NCI-H774 (cell line): ENCODE measurements at regions not wholly inside any gene's neighbourhood (a gene's known extent, or its start where the extent isn't known, plus 50 kb on each side); places are given as distances from the start of the nearest gene placed in this dataset.
A peak's percentile ranks its signal among the peaks of the same experiment; 100 is the strongest.

Experiments
- DNase-seq: peaks from one replicate; lab custom pipeline; 2025; lab: John Stamatoyannopoulos, UW

DNA sequence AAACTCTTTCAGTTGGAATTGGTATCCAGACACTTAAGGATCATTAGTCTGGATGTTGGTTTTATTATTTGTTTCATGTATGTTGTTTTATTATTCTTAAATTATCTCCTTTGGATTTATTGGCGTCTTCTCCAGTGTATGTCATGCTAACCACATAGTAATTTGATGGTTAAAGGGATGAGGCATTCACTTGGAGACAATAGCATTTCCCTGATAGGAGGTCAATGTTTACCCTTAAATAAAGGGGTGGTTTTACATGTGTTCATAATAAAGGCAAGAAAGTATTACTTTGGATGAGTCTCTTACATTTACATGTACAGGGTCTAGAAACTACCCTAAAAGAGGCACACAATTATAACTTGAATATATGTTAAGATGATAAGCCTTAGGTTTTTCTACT lies 51.2 kb upstream of the RNF144B start:
- no peak for DNase-seq

DNA sequence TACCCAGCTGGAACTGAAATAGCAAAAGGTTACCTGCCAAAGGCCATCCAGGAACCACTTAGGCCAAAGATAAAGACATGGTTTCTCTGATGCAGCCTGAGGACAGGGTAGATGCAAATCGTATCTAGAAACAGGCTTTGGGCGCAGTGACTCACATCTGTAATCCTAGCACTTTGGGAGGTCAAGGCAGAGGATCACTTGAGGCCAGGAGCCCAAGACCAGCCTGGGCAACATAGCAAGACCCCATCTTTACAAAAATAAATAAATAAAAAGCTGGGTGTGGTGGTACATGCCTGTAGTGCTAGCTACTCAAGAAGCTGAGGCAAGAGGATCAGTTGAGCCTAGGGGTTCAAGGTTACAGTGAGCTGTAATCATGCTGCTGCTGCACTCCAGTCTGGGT lies 52.9 kb upstream of the RNF144B start:
- DNase-seq = no peak

DNA sequence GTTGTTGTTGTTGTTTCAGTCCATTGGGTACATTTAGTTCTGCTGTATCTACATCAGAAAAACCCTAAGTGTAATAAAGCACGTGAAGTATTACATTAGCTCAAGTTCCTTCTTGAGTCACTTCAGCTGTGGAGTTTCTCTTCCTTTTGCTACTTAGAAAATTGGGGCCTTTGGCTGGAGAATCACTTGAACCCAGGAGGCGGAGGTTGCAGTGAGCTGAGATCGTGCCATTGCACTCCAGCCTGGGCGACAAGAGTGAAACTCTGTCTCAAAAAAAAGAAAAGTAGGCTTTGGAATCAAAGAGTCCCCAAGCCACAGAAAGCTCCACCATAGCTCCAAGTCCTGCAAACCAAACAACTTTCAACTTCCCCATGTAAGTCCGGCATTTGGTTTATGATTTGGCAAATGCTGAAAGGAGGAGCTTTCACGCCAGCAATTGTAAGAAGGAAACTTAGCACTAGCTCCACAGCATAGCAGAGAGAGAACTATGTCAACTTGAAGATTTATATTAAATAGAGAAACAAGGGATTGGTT lies 56.5 kb upstream of the RNF144B start:
- no peak for DNase-seq

DNA sequence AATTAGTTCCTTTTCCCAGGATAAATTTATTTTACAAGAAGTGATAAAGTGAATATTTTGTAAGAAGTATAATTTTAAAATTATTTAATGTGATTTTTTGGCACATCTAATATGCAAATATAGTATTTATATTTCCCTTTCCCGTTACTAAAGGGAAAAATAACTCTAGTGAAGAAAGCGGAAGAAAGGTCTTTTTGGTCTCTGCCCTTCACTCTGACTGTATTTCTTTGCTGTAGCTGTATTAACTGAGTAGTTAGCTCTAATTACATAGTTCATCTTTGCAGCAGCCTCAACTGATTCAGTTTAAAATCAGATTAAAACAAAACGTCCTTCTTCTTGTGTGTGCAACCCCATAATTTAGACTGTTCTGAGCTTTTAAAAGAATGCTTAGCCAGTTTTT lies 57.4 kb upstream of the RNF144B start:
- no peak for DNase-seq

DNA sequence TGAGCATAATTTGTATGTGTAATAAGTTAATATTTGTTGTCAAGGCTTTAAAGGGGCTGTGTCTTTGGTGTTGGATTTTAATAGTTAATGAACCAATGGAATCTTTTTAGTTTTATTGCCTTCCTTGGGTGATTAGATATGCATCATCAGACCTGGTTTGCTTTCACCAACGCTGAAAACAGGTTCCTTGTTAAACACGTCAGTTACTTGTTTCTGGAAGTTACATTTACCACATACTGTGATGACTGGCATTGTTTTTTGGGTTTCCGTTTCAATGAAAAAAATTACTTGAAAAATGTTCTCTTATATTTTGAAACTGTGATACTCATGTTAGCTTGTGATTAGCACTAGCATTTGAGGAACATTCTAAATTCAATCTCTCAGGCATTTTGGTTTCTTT lies 58.6 kb upstream of the RNF144B start:
- DNase-seq = no peak

DNA sequence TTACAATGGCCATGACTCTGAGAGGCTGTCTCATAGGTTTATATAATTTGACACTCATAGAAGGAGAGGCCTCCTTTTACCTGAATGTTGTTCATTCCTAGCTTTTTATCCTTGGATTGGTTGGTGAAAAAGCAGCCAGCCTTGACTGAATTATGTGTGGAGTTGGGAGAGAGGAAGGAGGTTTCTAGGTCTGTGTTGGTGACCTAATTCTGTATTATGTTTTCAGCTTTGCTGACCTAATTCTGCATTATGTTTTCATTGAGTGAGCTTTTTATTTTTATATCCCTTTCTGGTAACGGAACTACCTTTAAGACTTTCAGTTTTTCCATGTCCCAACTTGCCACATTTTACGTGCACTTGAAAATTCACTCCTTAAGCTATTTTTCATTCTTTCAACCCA lies 59.1 kb upstream of the RNF144B start:
- DNase-seq = no peak

DNA sequence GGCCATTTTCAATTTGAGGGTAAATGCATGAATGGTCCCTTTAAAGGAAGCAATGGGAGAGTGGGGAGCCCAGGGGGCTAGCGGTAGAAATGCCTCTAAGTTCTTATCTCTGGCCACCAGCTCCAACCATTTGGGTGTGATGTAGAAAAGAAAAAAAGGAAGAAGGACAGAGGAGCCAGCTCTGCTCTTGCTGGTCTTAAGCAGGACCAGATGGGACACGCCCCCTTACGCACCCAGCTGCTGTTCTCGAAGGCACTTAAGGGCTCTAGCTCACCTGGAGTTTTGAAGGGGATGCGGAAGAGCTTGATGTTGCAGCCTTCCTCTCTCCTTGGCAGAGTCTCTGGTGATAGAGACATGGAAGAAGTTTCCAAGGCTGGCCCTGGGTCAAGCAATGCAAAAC lies 59.5 kb upstream of the RNF144B start:
- DNase-seq = no peak

DNA sequence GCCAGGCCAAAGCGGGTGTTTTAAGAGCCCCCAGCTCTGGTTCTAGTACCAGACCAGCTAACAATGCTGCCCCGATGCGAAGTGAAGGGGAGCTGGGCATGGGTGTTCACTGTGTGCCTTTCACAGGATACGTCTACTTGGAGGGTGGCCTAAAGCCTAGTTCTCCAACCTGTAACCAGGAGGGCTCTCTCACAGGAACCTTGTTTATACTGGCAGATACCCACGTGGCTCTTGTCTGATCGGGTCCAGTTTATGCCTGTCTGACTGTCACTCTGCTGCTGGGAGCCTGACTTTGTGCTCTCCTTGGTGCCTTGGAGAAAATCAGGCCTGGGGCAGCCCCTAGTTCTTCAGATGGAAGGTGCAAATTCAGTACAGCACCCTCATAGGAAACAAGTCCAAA lies 60.2 kb upstream of the RNF144B start:
- DNase-seq = no peak

DNA sequence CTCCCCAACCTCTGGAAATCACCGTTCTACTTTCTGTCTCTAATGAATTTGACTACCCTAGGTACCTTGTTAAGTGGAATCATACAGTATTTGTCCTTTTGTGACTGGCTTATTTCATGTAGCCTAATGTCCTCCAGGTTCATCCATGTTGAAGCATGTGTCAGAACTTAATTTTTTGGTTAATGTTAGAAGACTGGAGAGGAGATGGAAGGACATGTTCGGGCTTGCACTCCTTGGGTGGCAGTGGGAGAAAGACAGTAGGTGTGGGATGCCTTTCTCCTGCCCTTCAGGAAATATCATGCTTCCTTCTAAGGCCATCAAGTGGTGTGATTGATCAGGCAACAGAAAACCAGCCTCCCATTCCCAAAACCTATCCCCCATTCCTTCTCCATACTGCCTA lies 61.1 kb upstream of the RNF144B start:
- no peak for DNase-seq

DNA sequence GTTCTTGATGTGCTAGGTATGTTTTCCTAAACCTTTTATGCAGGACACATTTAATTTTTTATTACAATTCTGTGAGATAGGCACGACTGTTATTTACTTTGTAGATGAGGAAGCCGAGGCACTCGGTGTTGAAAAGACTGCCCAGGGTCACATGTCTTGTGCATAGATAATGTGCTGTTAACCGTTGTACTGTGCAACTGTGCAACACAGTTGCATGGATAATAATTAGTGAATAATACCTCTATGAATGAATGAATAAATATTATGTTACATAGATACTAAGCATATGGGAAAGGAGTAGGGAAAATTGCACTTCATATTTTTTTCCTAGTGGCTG lies 60.3 kb upstream of the DEK start:
- no peak for DNase-seq

DNA sequence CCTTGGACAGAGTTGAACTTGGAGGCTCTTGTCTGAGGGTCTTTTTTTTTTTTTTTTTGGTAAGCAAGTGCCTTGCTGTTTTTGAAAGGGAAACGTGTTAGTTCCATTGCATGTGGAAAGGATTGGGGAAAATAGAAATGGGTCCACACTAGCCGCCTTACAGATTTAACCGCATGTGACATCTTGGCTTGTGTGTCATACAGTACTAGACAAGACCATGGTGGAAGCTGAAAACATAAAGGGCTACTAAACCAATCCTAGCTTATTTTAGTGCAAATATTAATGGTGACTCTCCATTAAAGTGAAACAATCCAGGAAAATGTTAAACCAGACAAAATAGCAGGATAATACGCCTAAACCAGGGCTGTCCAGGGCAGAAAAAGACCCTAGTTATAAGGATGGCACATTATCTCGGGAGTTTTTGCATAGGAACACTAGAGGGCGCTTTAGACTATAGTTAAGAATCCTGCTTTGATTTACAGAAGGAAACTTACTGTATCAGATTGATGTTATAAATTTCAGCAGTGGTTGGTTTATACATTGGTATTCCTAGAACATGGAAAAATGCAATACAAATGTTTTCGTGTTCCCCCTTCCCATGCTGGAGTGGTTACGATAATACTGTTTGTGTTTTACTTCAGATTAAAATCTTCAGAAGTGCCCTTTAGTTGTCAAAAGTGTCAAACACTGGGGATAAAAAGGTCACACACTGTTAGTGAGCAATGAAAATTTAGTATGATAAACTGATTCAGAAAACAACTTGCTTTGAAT lies 59.8 kb upstream of the DEK start:
- peak; percentile 47 for DNase-seq

DNA sequence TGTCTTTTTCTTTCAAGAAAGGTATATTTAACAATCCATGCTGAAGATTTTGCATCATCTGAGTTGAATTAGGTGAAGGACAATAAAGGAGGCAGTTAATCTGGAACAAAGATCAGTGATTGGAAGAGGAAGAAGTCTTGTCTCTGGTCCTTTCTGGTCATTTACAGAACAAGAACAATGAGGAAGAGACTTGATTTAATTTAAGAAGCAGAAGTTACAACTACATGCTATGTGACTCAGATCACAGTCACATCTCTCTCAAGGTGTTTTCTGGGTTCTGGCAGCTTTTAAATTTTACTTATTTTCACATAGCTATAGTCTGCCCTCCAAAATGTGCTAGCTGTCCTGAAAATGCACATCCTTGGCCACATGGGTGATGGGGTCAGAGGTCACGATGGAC lies 53.5 kb upstream of the DEK start:
- DNase-seq = no peak

DNA sequence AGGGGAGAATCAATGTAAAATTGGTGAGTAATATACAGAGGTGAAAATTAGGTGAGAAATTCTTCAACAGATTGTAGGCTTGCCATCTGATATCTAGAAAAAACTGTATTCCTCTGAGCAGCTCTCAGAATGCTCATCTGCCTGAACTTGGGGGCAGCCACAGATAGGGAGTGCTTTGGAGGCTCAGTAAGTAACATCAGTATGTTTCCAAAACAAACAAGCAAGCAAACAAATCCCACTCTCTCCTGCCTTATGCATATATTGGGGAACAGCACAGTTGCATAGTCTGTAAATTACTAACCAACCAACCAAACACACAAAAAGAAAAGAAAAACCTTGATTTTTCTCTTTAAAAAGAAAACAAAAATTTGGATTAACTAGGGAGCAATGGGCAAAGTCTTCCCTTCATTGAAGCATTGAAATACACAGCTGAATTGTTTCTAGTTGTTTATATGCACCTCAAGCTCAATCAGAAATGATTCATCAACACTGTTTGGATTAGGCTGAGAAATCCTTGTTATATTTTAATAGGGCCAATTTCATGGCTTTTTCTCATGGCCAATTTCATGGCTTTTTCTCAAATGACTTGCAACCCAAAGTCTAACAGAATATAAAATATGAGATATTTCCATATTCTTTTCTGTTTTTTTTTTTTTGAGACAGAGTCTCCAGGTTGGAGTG lies 50.1 kb upstream of the DEK start:
- DNase-seq = no peak
